GM21786 (cell line): ENCODE measurements at regions not wholly inside any gene's neighbourhood (a gene's known extent, or its start where the extent isn't known, plus 50 kb on each side); places are given as distances from the start of the nearest gene placed in this dataset.
"Not testable (repeated sequence)": the region's sequence is repeated elsewhere in the genome, so short reads cannot be mapped to it uniquely, and the experiment has no call there.

Experiments
- ATAC-seq: cut with Tn5 transposase; IDR thresholded peaks from one replicate; pipeline ENCODE4 v1.9.1; 2021; ENCODE audit not compliant: unreplicated experiment

- no peak for ATAC-seq
These were observed 431.8 kb downstream of the RPS24 start for GRCh38 chr10:78465431-78465830.

- ATAC-seq = no peak
These were observed 433.9 kb downstream of the RPS24 start for GRCh38 chr10:78467496-78468106.

- ATAC-seq = not testable (repeated sequence)
These were observed 435.1 kb downstream of the RPS24 start for GRCh38 chr10:78468731-78469130.

GRCh38 chr10:78470267-78471103 is 436.8 kb downstream of the RPS24 start:
- no peak for ATAC-seq

GRCh38 chr10:78471326-78471722 is 437.7 kb downstream of the RPS24 start:
- ATAC-seq = no peak

- no peak for ATAC-seq
These were observed 438.3 kb downstream of the RPS24 start for GRCh38 chr10:78471723-78472550.

GRCh38 chr10:78472551-78472890 is 438.9 kb downstream of the RPS24 start:
- no peak for ATAC-seq

- no peak for ATAC-seq
These were observed 439.3 kb downstream of the RPS24 start for GRCh38 chr10:78473006-78473405.

- ATAC-seq = no peak
These were observed 441.1 kb downstream of the RPS24 start for GRCh38 chr10:78474743-78475142.

GRCh38 chr10:78475437-78475836 is 441.8 kb downstream of the RPS24 start:
- ATAC-seq = no peak

- ATAC-seq = no peak
These were observed 442.5 kb downstream of the RPS24 start for GRCh38 chr10:78476156-78476555.

- ATAC-seq = no peak
These were observed 443.2 kb downstream of the RPS24 start for GRCh38 chr10:78476844-78477243.

GRCh38 chr10:78478919-78479318 is 445.3 kb downstream of the RPS24 start:
- no peak for ATAC-seq

- ATAC-seq = no peak
These were observed 445.8 kb downstream of the RPS24 start for GRCh38 chr10:78479467-78479866.

- ATAC-seq = no peak
These were observed 448.2 kb downstream of the RPS24 start for GRCh38 chr10:78481842-78482241.

GRCh38 chr10:78483641-78484040 is 450.0 kb downstream of the RPS24 start:
- ATAC-seq = no peak

GRCh38 chr10:78489034-78489433 is 455.4 kb downstream of the RPS24 start:
- no peak for ATAC-seq

- no peak for ATAC-seq
These were observed 458.1 kb downstream of the RPS24 start for GRCh38 chr10:78491812-78492211.

GRCh38 chr10:78492424-78492823 is 458.8 kb downstream of the RPS24 start:
- ATAC-seq = no peak

GRCh38 chr10:78494179-78494578 is 460.5 kb downstream of the RPS24 start:
- ATAC-seq = no peak

GRCh38 chr10:78502210-78502936 is 468.7 kb downstream of the RPS24 start:
- no peak for ATAC-seq
